CD4-positive, alpha-beta T cell treated with Interleukin-12 subunit alpha and Interleukin-12 subunit beta, for 1 hour (primary cell): ENCODE measurements at regions not wholly inside any gene's neighbourhood (a gene's known extent, or its start where the extent isn't known, plus 50 kb on each side); places are given as distances from the start of the nearest gene placed in this dataset.

Source experiments
- DNase-seq: peaks from one replicate; pipeline ENCODE4 v3.0.0-alpha.2; 2020

DNA sequence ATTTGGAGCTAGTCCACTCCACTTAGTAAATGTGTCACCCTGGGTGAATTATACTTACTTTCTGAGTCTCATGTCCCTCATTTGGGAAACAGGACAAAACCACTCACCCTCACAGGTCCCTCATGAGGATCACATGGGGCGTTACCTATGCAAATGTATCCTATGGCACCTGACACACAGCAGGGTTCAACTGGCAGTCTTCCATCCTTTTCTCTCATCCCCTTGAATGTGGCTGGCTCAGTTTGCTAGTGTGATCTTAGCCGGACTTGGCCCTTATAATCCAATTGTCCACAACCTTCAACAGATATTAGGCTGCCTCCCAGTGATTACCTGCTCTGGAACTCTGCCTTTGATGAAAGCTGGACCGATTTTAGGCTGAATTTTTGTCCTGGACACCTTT lies 308.8 kb downstream of the MAP2K6 start:
- no peak for DNase-seq

DNA sequence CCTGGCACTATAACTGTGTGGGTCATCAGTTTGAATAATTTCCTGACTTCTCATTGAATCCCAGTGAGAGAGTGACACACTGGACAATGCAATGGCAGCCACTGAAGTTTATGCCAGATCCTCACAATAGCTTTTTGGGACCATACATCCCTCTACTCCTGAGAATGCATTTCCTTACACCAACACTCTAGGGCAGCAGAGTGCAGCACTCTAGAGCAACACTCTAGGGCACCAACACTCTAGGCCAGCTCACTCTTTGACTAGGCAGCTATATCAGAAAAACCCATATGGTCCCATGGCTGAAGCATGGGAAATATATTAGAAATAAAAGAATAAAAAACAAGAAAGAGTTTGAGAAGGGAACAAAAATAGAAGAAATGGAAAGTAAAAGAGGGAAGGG lies 309.2 kb downstream of the MAP2K6 start:
- DNase-seq, result no peak

DNA sequence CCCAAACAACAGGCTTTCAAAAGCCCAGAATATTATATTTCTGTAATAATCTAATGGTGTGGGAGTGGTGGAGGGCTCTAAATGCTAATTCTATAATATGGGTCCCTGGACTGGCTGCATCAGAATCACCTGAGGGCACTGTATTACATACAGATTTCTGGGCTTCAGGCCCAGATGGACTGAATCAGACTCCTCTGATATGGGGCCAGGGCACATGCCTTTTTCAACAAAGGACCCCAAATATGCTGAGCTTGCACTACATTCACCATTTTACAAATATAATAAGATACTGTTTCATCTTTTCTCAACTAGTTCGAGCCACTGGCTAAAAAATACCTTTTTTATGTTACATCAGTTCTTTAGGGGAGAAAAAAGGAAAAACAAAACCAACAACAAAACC lies 309.7 kb downstream of the MAP2K6 start:
- no peak for DNase-seq

DNA sequence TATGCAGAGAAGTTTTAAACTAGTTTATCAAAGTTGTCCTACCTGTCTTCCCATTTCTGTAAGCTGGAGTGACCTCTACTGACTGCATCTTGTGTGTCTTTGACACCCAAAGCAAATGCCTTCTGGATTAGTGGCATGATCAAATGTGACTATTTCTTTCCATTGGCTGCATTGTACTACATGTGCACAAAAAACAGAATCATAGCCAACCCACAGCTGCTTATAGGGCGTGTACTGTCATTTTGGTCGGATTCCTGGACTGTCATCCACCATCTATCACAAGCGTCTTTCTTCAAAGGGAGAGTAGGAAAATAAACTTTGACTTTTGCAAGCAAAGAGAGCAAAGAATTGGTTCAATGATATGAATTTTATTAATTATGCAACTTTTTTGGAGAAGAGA lies 310.6 kb downstream of the MAP2K6 start:
- no peak for DNase-seq

DNA sequence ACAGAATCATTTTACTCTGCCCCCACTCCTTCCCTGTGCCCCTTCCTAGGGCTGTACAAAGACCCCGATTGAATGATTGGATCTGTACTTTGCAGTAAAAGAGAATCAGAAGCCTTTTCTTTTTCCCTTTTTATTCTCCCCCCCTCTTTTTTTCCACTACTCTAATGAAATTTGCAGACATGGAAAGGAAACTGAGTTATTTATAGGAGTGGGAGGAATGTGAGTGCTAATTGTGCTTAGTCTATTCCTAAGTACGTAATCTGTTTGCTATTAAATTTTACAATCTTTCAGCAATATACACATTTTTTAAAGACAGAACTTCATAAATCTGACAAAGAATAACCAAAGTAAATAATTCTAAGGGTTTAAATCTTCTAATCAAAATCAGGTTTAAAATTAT lies 314.3 kb downstream of the MAP2K6 start:
- DNase-seq, result no peak

- no peak for DNase-seq
Observed at GRCh38 chr17:69729944-69730343, 315.4 kb downstream of the MAP2K6 start.

- DNase-seq, result no peak
Observed at GRCh38 chr17:69732272-69732918, 317.9 kb downstream of the MAP2K6 start.

DNA sequence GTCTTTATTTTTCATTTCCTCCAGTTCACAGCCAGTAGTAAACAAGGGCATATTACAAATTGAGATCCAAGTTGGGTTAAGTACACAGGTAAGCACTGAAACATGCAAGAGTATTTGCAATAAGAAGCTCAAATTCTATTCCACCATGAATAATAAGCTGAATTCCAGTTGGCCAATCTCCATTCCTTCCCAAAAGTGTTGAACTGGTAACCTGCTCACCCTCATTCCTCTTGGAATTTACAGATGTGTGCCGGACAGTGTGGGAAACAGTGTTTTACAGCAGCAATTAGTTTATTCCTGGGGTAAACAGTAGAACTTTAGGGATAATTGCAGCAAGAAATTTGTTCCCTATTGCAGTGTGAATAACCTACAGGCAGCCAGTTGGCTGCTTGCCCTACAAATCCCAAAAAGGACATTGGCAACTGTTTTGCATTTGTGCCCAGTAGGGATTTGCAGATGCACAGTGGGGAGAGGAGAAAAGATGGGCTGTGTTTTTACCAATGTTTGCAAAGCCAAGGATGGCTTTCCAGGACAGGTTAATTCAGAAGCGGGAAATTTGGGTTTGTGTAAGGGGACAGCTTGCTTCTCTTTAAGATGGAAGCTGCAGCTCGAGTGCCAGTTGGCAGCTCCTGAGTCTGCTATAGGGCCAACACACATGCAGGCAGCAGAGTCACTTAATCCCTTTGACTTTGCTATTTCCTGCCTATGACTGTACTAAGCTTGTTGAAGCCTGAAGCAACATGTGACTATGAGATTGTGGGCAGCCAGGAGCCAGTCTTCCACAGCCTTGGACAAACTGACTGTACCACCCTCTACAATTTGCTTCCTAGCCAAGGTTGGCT lies 318.9 kb downstream of the MAP2K6 start:
- no peak for DNase-seq

GRCh38 chr17:69734656-69735055 lies 320.2 kb downstream of the MAP2K6 start:
- no peak for DNase-seq

- no peak for DNase-seq
Observed at GRCh38 chr17:69735285-69735684, 320.8 kb downstream of the MAP2K6 start.

GRCh38 chr17:69743091-69743490 lies 328.6 kb downstream of the MAP2K6 start:
- no peak for DNase-seq

DNA sequence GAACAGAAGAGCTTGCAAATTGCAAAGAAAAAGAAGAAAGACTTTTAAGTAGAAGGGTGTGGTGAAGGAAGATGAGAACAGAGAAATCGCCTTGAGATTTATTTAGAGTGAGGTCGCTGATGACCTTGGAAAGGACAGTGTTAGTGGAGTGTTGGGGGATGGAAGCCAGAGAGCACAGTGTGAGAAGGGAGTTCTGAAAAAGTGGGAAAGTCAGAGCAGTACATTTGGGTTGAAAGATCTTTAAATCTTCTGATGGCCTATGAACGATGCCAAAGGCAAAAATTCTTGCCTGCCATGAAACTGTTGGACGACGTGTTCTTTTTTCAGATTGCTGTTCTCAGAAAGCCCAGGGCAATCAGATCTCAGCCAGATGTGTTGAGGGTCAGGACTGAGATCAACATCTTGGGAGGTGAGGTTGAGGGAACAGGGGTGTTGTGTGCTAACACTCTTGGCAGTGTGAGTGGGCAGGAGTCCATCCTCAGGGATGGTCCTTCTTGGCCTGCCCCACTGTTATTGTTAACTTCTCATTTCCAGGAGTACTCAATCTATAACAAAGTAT lies 330.1 kb downstream of the MAP2K6 start:
- DNase-seq, result no peak

DNA sequence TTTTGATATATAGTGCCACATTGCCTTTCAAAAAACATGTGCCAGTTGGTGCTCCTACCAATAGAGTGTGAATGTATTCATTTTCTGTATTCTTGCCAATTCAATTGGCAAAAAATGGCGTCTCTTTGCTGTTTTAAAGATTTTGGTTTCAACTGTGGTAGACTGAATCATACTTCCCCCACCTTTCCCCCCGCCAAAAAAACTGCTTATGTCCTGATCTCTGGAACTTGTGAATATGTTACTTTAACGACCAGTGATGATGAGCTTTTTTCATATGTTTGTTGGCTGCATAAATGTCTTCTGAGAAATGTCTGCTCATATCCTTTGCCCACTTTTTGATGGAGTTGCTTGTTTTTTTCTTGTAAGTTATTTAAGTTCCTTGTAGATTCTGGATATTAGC lies 325.1 kb upstream of the KCNJ16 start:
- no peak for DNase-seq

- no peak for DNase-seq
Observed at GRCh38 chr17:69757688-69758430, 317.2 kb upstream of the KCNJ16 start.

- DNase-seq, result no peak
Observed at GRCh38 chr17:69760562-69760961, 314.5 kb upstream of the KCNJ16 start.

DNA sequence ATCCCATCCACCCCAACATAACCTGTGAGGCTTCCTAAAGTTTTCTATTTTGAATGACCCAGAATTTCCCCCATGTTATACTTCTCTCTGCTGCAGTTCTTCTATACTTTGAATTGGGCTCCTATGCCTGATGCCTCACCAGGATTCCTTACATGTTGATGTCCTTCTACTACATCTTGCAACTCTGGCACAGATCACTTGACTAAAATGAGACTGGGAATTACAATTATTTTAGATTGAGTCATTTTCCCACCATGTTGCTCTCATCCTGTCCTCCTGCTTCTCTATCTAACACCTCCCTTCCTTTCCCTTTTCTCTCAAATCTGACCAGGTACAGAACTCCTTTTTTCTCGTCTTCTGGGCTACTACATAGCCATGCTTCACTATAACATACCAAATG lies 314.0 kb upstream of the KCNJ16 start:
- DNase-seq, result no peak

- DNase-seq, result no peak
Observed at GRCh38 chr17:69761767-69762321, 313.2 kb upstream of the KCNJ16 start.

GRCh38 chr17:69762359-69762758 lies 312.7 kb upstream of the KCNJ16 start:
- DNase-seq, result no peak

DNA sequence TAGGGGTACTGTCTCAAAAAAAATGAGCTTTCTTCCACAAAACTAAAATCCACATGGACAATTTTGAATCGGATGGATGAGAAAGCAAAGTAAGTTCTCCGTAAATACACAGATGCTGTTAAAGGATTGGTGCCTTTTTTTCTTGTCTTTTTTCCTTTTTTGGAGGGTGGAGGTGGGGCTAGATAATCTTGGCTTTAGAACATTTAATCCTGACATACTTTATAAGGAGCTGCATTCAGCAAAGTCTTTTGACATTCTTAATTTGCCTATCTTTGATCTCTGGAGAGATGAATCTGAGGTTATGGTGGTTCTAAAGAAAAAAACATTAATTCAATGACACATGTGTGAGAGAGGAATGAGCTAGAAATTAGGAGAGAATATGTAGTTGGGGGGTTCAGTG lies 312.3 kb upstream of the KCNJ16 start:
- DNase-seq, result no peak

- DNase-seq, result no peak
Observed at GRCh38 chr17:69763503-69763902, 311.5 kb upstream of the KCNJ16 start.

- no peak for DNase-seq
Observed at GRCh38 chr17:69764146-69764545, 310.9 kb upstream of the KCNJ16 start.

DNA sequence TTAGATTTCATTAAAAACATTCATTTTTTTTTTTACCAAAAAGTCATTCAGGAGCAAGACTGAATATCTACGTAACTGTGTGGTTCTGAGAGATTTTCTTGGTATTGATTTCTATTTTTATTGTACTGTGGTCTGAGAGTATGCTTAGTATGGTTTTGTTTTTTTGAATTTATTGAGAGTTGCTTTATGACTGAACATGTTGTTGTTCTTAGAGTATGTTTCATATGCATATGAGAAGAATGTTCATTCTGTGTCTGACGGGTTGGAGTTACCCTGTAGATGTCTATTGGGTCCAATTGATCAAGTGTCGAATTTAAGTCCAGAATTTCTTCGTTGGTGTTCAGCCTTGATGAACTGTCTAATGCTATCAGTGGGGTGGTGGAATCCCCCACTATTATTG lies 306.0 kb upstream of the KCNJ16 start:
- DNase-seq, result no peak

- no peak for DNase-seq
Observed at GRCh38 chr17:69773081-69773480, 301.9 kb upstream of the KCNJ16 start.
